Loucy (cell line): ENCODE measurements at regions not wholly inside any gene's neighbourhood (a gene's known extent, or its start where the extent isn't known, plus 50 kb on each side); places are given as distances from the start of the nearest gene placed in this dataset.

Experiments
- H2AFZ ChIP-seq: fragments of 200-600 bp; sonication (generic); 2 replicates; pipeline ENCODE4 v1.6.0; 2016; ENCODE audit warnings: antibody characterized with exemption, mild to moderate bottlenecking, low read length, moderate library complexity
- H3F3A ChIP-seq: fragments of 200-600 bp; 2 replicates; pipeline ENCODE4 v1.6.0; 2016; ENCODE audit warnings: antibody characterized with exemption, low read depth, mild to moderate bottlenecking
- H3K27me3 ChIP-seq: fragments of 200-600 bp; sonication (generic); 2 replicates; pipeline ENCODE4 v1.6.1; 2014; ENCODE audit warnings: low read length, mild to moderate bottlenecking; ENCODE audit not compliant: insufficient read depth, poor library complexity, severe bottlenecking
- H3K36me3 ChIP-seq: fragments of 200-600 bp; sonication (generic); 2 replicates; pipeline ENCODE4 v1.6.1; 2016; ENCODE audit warnings: low read length; ENCODE audit not compliant: insufficient read depth
- H3K4me1 ChIP-seq: fragments of 200-600 bp; sonication (generic); 2 replicates; pipeline ENCODE4 v1.5.1; 2014; ENCODE audit warnings: low read length, mild to moderate bottlenecking; ENCODE audit not compliant: insufficient read depth, poor library complexity, severe bottlenecking
- H3K4me2 ChIP-seq: fragments of 200-600 bp; sonication (generic); 2 replicates; pipeline ENCODE4 v1.6.0; 2014; ENCODE audit warnings: antibody characterized with exemption, low read length, low read depth, mild to moderate bottlenecking; ENCODE audit not compliant: poor library complexity, severe bottlenecking
- H3K4me3 ChIP-seq: fragments of 200-600 bp; sonication (generic); 2 replicates; pipeline ENCODE4 v1.5.1; 2014; ENCODE audit warnings: low read length, mild to moderate bottlenecking, mixed read lengths; ENCODE audit not compliant: poor library complexity, severe bottlenecking
- H3K79me2 ChIP-seq: fragments of 200-600 bp; sonication (generic); 2 replicates; pipeline ENCODE4 v1.6.1; 2014; ENCODE audit warnings: low read length; ENCODE audit not compliant: insufficient read depth
- H3K9ac ChIP-seq: fragments of 200-600 bp; sonication (generic); 2 replicates; pipeline ENCODE4 v1.6.0; 2014; ENCODE audit warnings: mild to moderate bottlenecking, low read depth, low read length, moderate library complexity; ENCODE audit not compliant: poor library complexity, severe bottlenecking
- H3K9me2 ChIP-seq: fragments of 200-600 bp; sonication (generic); replicated peaks from 2 replicates; pipeline ENCODE4 v1.6.1; 2016; ENCODE audit warnings: low read depth, low read length, mixed read lengths
- H3K9me3 ChIP-seq: fragments of 200-600 bp; sonication (generic); 2 replicates; pipeline ENCODE4 v1.6.1; 2014; ENCODE audit warnings: mild to moderate bottlenecking, antibody characterized with exemption, low read length, low read depth; ENCODE audit not compliant: insufficient read depth
- H4K20me1 ChIP-seq: fragments of 200-600 bp; sonication (generic); 2 replicates; pipeline ENCODE4 v1.6.0; 2014; ENCODE audit warnings: antibody characterized with exemption, low read length, mild to moderate bottlenecking; ENCODE audit not compliant: insufficient read depth, poor library complexity, severe bottlenecking
- EZH2phosphoT487 ChIP-seq: fragments of 200-600 bp; IDR thresholded peaks from 2 replicates; pipeline ENCODE4 v1.6.1; 2018; ENCODE audit warnings: antibody characterized with exemption, mild to moderate bottlenecking, moderate library complexity, borderline replicate concordance
- TF ChIP-seq, protein P1 (sequence below): fragments of 200-600 bp; sonication (generic); conservative IDR thresholded peaks from 2 replicates; pipeline ENCODE4 v1.5.1; 2014; ENCODE audit warnings: mild to moderate bottlenecking, antibody characterized with exemption, low read length

DNA sequence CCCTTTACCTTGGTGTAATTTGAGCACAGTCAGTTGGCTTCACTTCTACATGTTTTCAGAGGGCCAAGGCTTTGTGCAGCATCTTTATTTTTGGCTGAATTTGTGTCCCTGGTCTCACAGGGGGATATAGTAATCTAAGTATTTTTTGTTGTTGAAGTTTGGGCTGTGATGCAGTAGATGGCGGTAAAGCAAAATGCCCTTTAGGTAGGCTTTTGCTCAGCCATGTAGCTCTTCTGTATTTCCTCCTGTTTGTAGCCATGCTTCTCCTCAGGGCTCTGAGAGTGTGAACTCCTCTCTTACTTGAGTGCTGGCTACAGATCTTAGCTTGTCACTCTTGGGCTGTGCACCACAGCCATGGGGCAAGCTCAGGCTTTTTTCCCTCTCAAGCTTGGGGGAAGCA, 328.6 kb downstream of the SLITRK5 start:
- no peaks in the 10 kb centered on the region for H3K9me3 ChIP-seq
- no peaks in the 10 kb centered on the region for H4K20me1 ChIP-seq
- H3K9ac ChIP-seq: no peak overlapping the region
- no peak for TF ChIP-seq EZH2phosphoT487
- TF ChIP-seq, protein P1, sequence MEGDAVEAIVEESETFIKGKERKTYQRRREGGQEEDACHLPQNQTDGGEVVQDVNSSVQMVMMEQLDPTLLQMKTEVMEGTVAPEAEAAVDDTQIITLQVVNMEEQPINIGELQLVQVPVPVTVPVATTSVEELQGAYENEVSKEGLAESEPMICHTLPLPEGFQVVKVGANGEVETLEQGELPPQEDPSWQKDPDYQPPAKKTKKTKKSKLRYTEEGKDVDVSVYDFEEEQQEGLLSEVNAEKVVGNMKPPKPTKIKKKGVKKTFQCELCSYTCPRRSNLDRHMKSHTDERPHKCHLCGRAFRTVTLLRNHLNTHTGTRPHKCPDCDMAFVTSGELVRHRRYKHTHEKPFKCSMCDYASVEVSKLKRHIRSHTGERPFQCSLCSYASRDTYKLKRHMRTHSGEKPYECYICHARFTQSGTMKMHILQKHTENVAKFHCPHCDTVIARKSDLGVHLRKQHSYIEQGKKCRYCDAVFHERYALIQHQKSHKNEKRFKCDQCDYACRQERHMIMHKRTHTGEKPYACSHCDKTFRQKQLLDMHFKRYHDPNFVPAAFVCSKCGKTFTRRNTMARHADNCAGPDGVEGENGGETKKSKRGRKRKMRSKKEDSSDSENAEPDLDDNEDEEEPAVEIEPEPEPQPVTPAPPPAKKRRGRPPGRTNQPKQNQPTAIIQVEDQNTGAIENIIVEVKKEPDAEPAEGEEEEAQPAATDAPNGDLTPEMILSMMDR: no peak; the same call in 1 of the 2 replicates
- H3K36me3 ChIP-seq: no peaks in the 10 kb centered on the region
- no peaks in the 10 kb centered on the region for H3K4me1 ChIP-seq
- no peaks in the 10 kb centered on the region for H3K27me3 ChIP-seq
- no peak overlapping the region for H2AFZ ChIP-seq
- H3K4me2 ChIP-seq: no peak overlapping the region
- H3F3A ChIP-seq: no peaks in the 10 kb centered on the region
- H3K4me3 ChIP-seq: no peak overlapping the region
- H3K9me2 ChIP-seq: no peaks in the 10 kb centered on the region
- H3K79me2 ChIP-seq: no peaks in the 10 kb centered on the region

DNA sequence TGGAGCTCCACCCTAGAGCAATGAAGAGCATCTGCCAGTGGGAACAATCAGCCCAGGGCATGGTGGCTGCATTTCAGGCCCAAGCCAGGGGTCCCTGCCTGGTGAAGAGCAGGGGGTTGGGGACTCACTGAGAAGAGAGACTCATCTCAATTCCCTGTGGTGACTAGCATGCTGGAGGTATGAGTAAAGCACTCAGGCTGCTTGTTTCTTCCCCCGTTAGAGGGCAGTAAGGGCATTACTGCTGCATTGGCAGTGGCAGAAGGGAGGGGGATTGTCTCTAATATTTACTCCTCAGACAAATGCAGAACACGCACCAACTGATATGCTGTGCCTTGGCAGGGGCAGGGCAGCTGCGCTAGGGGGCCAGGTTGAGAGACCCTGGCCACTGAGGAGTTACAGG, 329.1 kb downstream of the SLITRK5 start:
- Histone ChIP-seq H3K4me1 (no peaks in the 10 kb centered on the region), H4K20me1 (no peaks in the 10 kb centered on the region), H3K9me2 (no peaks in the 10 kb centered on the region), H3K4me3 (no peak overlapping the region), H2AFZ (no peak overlapping the region), H3F3A (no peaks in the 10 kb centered on the region), H3K79me2 (no peaks in the 10 kb centered on the region), H3K9me3 (no peaks in the 10 kb centered on the region), H3K27me3 (no peaks in the 10 kb centered on the region), H3K4me2 (no peak overlapping the region), H3K36me3 (no peaks in the 10 kb centered on the region), H3K9ac (no peak overlapping the region)
- TF ChIP-seq, protein P1: no peak
- no peak for TF ChIP-seq EZH2phosphoT487

DNA sequence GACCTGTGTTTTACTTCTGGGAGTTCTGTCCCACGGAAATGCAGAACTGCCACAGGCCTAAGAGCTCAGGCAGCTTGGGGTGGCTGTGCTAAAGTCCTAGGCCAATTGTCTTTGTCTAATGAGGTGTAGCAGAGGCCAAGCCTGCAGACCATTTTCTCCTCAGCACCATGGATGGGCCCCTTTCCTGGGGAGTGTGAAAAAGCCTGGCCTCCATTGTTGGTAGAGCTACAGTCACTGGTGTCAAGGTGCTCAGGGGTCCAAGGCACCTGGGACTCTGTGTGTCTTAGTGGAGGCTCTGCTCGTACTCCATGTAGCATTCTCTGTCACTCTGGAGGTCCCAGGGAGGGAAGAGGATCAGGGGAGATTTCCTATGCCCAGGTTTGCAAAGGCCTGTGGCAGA, 329.6 kb downstream of the SLITRK5 start:
- no peak overlapping the region for H3K9ac ChIP-seq
- H3K9me3 ChIP-seq: no peaks in the 10 kb centered on the region
- H3K4me1 ChIP-seq: no peaks in the 10 kb centered on the region
- H3K4me3 ChIP-seq: no peak overlapping the region
- no peak overlapping the region for H3K4me2 ChIP-seq
- H2AFZ ChIP-seq: no peak overlapping the region
- H4K20me1 ChIP-seq: no peaks in the 10 kb centered on the region
- H3K79me2 ChIP-seq: no peaks in the 10 kb centered on the region
- TF ChIP-seq EZH2phosphoT487: no peak
- TF ChIP-seq, protein P1: no peak
- no peaks in the 10 kb centered on the region for H3K36me3 ChIP-seq
- H3F3A ChIP-seq: no peaks in the 10 kb centered on the region
- no peaks in the 10 kb centered on the region for H3K9me2 ChIP-seq
- no peaks in the 10 kb centered on the region for H3K27me3 ChIP-seq
